Astrocyte of the spinal cord (primary cell): ENCODE measurements at regions not wholly inside any gene's neighbourhood (a gene's known extent, or its start where the extent isn't known, plus 50 kb on each side); places are given as distances from the start of the nearest gene placed in this dataset.
"Not testable (repeated sequence)": the region's sequence is repeated elsewhere in the genome, so short reads cannot be mapped to it uniquely, and the experiment has no call there.

Source experiments
- DNase-seq: peaks from one replicate; pipeline ENCODE4 v3.0.0; 2011; ENCODE audit warnings: low read depth, low spot score
- H3K4me3 ChIP-seq: 2 replicates; pipeline ENCODE4 v1.5.1; 2011; ENCODE audit warnings: low read depth, mild to moderate bottlenecking, low read length, moderate library complexity
- CTCF ChIP-seq: IDR thresholded peaks from 2 replicates; pipeline ENCODE4 v1.5.1; 2012; ENCODE audit warnings: low read depth, mild to moderate bottlenecking, low read length, inconsistent platforms
- in situ Hi-C: cut with HindIII; loops from 2 replicates; pipeline ENCODE4 v1.10.0; 2017; ENCODE audit warnings: low sequenced_read_pairs

DNA sequence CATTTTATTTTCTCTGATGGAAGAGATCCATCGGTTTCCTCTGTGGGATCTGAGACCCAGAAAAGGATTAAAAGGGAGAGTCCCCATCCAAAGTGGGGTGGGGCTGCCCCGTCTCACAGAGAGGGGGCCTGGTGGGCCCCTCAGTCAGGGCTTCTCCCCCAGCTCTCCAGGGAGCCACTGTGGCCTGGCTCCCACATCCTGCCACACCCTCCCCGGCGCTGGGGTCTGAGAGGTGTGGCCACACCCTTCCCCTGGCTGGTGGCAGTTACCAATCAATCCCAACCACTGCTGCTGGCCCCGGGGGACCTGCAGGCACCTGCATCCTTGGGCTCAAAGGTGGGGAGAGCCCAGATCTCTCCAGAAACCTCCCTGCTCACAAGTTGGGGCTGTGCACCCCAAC, 161.8 kb upstream of the IQSEC1 start:
- no peak for TF ChIP-seq CTCF
- no peak overlapping the region for H3K4me3 ChIP-seq
- in situ Hi-C loops: no loop called here
- no peak for DNase-seq

- in situ Hi-C loops: no loop called here
- no peak for DNase-seq
- no peak for TF ChIP-seq CTCF
These were observed 161.4 kb upstream of the IQSEC1 start for GRCh38 chr3:13234666-13235065.

GRCh38 chr3:13233487-13234485, 160.6 kb upstream of the IQSEC1 start:
- DNase-seq: no peak
- no peak overlapping the region for H3K4me3 ChIP-seq
- in situ Hi-C loops: no loop called here
- TF ChIP-seq CTCF: no peak

More at GRCh38 chr3:13234666-13235065, 161.4 kb upstream of the IQSEC1 start:
- no peak overlapping the region for H3K4me3 ChIP-seq

- DNase-seq: no peak
- TF ChIP-seq CTCF: no peak
- in situ Hi-C loops: no loop called here
- no peak overlapping the region for H3K4me3 ChIP-seq
These were observed 158.8 kb upstream of the IQSEC1 start for GRCh38 chr3:13231781-13232666.

DNA sequence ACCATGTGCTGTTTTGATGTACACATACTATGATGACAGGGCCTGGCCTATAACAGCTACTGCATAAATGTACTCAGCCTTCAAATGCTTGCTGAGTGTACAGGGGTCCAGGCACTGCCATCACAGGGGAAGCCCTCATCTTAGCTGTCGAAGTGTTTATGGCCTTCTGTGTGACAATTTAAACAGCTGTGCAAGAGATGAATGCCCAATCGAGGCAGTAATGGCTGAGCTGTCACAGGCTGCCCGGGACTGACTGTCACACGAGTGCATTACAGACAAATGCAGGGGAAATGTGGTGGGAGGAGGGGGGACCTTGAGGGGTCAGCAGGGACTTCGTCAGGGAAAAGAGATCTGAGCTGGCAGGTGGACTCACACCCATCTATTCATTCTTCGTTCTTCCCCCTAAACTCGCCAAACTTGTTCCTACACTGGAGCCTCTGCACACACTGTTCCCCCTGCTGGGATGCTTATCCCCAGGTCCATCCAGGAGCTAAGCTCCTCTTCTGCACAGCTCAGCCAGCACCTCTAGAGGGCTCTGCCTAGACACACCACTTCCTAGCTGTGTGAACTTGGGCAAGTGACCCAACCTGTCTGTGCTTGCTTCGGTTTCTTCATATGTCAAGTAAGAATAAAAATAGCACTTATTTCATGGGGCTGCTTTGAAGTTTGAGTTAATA, 156.2 kb upstream of the IQSEC1 start:
- in situ Hi-C loops: no loop called here
- peak; percentile 53 for TF ChIP-seq CTCF
- no peak overlapping the region for H3K4me3 ChIP-seq
- no peak for DNase-seq

GRCh38 chr3:13228584-13228983, 155.4 kb upstream of the IQSEC1 start:
- in situ Hi-C loops: no loop called here

GRCh38 chr3:13228169-13228568, 154.9 kb upstream of the IQSEC1 start:
- H3K4me3 ChIP-seq, in situ Hi-C loops, DNase-seq: not testable (repeated sequence)

More at GRCh38 chr3:13228584-13228983, 155.4 kb upstream of the IQSEC1 start:
- no peak for DNase-seq
- TF ChIP-seq CTCF: no peak
- H3K4me3 ChIP-seq: no peak overlapping the region
